ENCODE measurements at regions not wholly inside any gene's neighbourhood (a gene's known extent, or its start where the extent isn't known, plus 50 kb on each side); places are given as distances from the start of the nearest gene placed in this dataset.

GRCh38 chr4:65839164-65839931 is 169.1 kb upstream of the EPHA5 start:
- DNase-seq = no peak

- DNase-seq = no peak
Observed at GRCh38 chr4:65834707-65835106, 164.4 kb upstream of the EPHA5 start.

GRCh38 chr4:65831828-65832227 is 161.5 kb upstream of the EPHA5 start:
- DNase-seq = no peak

GRCh38 chr4:65825116-65825753 is 154.9 kb upstream of the EPHA5 start:
- no peak for DNase-seq

GRCh38 chr4:65819192-65819591 is 148.9 kb upstream of the EPHA5 start:
- DNase-seq = no peak

GRCh38 chr4:65805936-65806335 is 135.6 kb upstream of the EPHA5 start:
- no peak for DNase-seq

- no peak for DNase-seq
Observed at GRCh38 chr4:65799513-65799912, 129.2 kb upstream of the EPHA5 start.

GRCh38 chr4:65798498-65799127 is 128.3 kb upstream of the EPHA5 start:
- DNase-seq = no peak

GRCh38 chr4:65791812-65792308 is 121.6 kb upstream of the EPHA5 start:
- DNase-seq = no peak

GRCh38 chr4:65791111-65791811 is 121.0 kb upstream of the EPHA5 start:
- DNase-seq = no peak

- DNase-seq = no peak
Observed at GRCh38 chr4:65789805-65790204, 119.5 kb upstream of the EPHA5 start.

GRCh38 chr4:65789341-65789740 is 119.1 kb upstream of the EPHA5 start:
- no peak for DNase-seq

GRCh38 chr4:65777270-65777669 is 107.0 kb upstream of the EPHA5 start:
- no peak for DNase-seq

- no peak for DNase-seq
Observed at GRCh38 chr4:65773636-65774035, 103.3 kb upstream of the EPHA5 start.

GRCh38 chr4:65747386-65747785 is 77.1 kb upstream of the EPHA5 start:
- no peak for DNase-seq

- DNase-seq = no peak
Observed at GRCh38 chr4:65738134-65738533, 67.8 kb upstream of the EPHA5 start.

- DNase-seq = no peak
Observed at GRCh38 chr4:65737672-65738071, 67.4 kb upstream of the EPHA5 start.

- no peak for DNase-seq
Observed at GRCh38 chr4:65724973-65725372, 54.7 kb upstream of the EPHA5 start.

Measured in activated CD4-positive, alpha-beta T cell treated with anti-CD3 and anti-CD28 coated beads, Interleukin-2, amount 50 U/mL, for 16 hours (primary cell).